K562 (cell line): ENCODE measurements at regions not wholly inside any gene's neighbourhood (a gene's known extent, or its start where the extent isn't known, plus 50 kb on each side); places are given as distances from the start of the nearest gene placed in this dataset.

Experiments used
- BMI1 ChIP-seq: fragments of 150-350 bp; IDR thresholded peaks from 2 replicates; pipeline ENCODE4 v1.6.1; 2014; ENCODE audit warnings: low read length
- CREB1 ChIP-seq, 2 experiments: sonication (generic) in 1 of 2; formaldehyde crosslinking in 1 of 2; IDR thresholded peaks; 2 replicates each; pipeline versions ENCODE4 v1.6.1 to v1.8.0; 2012 to 2022; ENCODE audit warnings: inconsistent platforms in 1 of 2, mild to moderate bottlenecking in 1 of 2, missing genetic modification reagents in 1 of 2, moderate library complexity in 1 of 2
- DPF2 ChIP-seq: fragments of 450-650 bp; IDR thresholded peaks from 2 replicates; pipeline ENCODE4 v1.6.1; 2016
- ETV1 ChIP-seq: fragments of 450-650 bp; conservative IDR thresholded peaks from 2 replicates; pipeline ENCODE4 v1.6.1; 2016; ENCODE audit warnings: missing genetic modification characterization, control low read depth, low read depth, missing compliant biosample characterization
- ETV5 ChIP-seq: sonication (generic); formaldehyde crosslinking; IDR thresholded peaks from 2 replicates; pipeline ENCODE4 v1.4.0; 2020; ENCODE audit warnings: low read depth, mild to moderate bottlenecking, missing genetic modification reagents
- GMEB1 ChIP-seq: fragments of 250-450 bp; sonication (Bioruptor Pico); IDR thresholded peaks from 2 replicates; pipeline ENCODE4 v1.4.0; 2020; ENCODE audit warnings: mild to moderate bottlenecking
- HNRNPUL1 ChIP-seq: fragments of 200-400 bp; formaldehyde crosslinking; IDR thresholded peaks from 2 replicates; pipeline ENCODE4 v1.6.1; 2017; ENCODE audit warnings: low read length
- KDM2B ChIP-seq: fragments of 250-450 bp; sonication (Bioruptor Pico); IDR thresholded peaks from 2 replicates; pipeline ENCODE4 v1.8.0; 2021; ENCODE audit warnings: mild to moderate bottlenecking, moderate library complexity
- NUFIP1 ChIP-seq: fragments of 450-650 bp; IDR thresholded peaks from 2 replicates; pipeline ENCODE4 v1.6.1; 2018; ENCODE audit not compliant: partially characterized antibody
- POLR2H ChIP-seq: IDR thresholded peaks from 2 replicates; pipeline ENCODE4 v1.6.1; 2016; ENCODE audit warnings: missing genetic modification characterization, low read depth, mild to moderate bottlenecking, control low read depth, missing compliant biosample characterization, moderate library complexity
- RBBP5 ChIP-seq: fragments of 200-600 bp; sonication (generic); IDR thresholded peaks from 2 replicates; pipeline ENCODE4 v1.6.1; 2012; ENCODE audit warnings: borderline replicate concordance, mild to moderate bottlenecking, low read length, control low read depth, inconsistent platforms; ENCODE audit not compliant: insufficient read depth, poor library complexity, severe bottlenecking
- SIRT6 ChIP-seq: IDR thresholded peaks from one replicate; pipeline ENCODE4 v1.6.1; 2012; ENCODE audit warnings: low read depth, mild to moderate bottlenecking, control low read depth, inconsistent platforms, low read length, moderate library complexity
- SMAD4 ChIP-seq: fragments of 250-450 bp; sonication (Bioruptor Pico); conservative IDR thresholded peaks from 2 replicates; pipeline ENCODE4 v1.8.0; 2021; ENCODE audit warnings: inconsistent platforms, mild to moderate bottlenecking, moderate library complexity
- SMARCA5 ChIP-seq: fragments of 450-650 bp; IDR thresholded peaks from 2 replicates; pipeline ENCODE4 v1.6.1; 2016
- SNIP1 ChIP-seq: fragments of 450-650 bp; IDR thresholded peaks from 2 replicates; pipeline ENCODE4 v1.7.1; 2017; ENCODE audit warnings: low read depth, mild to moderate bottlenecking
- TAF7 ChIP-seq: fragments of 450-650 bp; IDR thresholded peaks from 2 replicates; pipeline ENCODE4 v1.6.1; 2016; ENCODE audit warnings: missing genetic modification characterization, missing compliant biosample characterization
- TEAD2 ChIP-seq: fragments of 450-650 bp; IDR thresholded peaks from 2 replicates; pipeline ENCODE4 v1.6.1; 2016; ENCODE audit warnings: missing genetic modification characterization, control low read depth, missing compliant biosample characterization
- ZBTB40 ChIP-seq, 2 experiments: fragments of 450-650 bp in 1 of 2; sonication (generic) in 1 of 2; formaldehyde crosslinking in 1 of 2; IDR thresholded peaks; 2 replicates each; pipeline versions ENCODE4 v1.7.1 to v1.9.0; 2016 to 2022; ENCODE audit warnings: inconsistent platforms in 1 of 2, mild to moderate bottlenecking in 1 of 2, missing genetic modification reagents in 1 of 2
- ZNF174 ChIP-seq: fragments of 250-450 bp; sonication (Bioruptor Pico); IDR thresholded peaks from 2 replicates; pipeline ENCODE4 v1.4.0; 2020; ENCODE audit warnings: mild to moderate bottlenecking

GRCh38 chr1:212558693-212559480 is 49.7 kb upstream of the ATF3 start (continued):
- TF ChIP-seq ZBTB40 (IDR thresholded peaks at IDR 0.05) (no peak), ZBTB40 (CRISPR knock-in tag; IDR thresholded peaks at IDR 0.05) (no peak), ETV5 (no peak), CREB1 (IDR thresholded peaks at IDR 0.05) (peak; percentile 94), CREB1 (CRISPR knock-in tag; IDR thresholded peaks at IDR 0.05) (peak; percentile 90), KDM2B (CRISPR knock-in tag) (0 out of 2 replicates have a peak, but pooled peaks have one; percentile 74), SMARCA5 (peak; percentile 98), NUFIP1 (no peak), SIRT6 (no peak), ETV1 (tag) (no peak), HNRNPUL1 (no peak), TEAD2 (tag) (no peak), GMEB1 (peak; percentile 98), ZNF174 (CRISPR knock-in tag) (no peak), SNIP1 (no peak), DPF2 (peak; percentile 81), TAF7 (tag) (no peak), RBBP5 (no peak), POLR2H (tag) (no peak), BMI1 (no peak), SMAD4 (CRISPR knock-in tag) (peak; percentile 91)
